HG03039 (cell line): ENCODE measurements at regions not wholly inside any gene's neighbourhood (a gene's known extent, or its start where the extent isn't known, plus 50 kb on each side); places are given as distances from the start of the nearest gene placed in this dataset.
"Not testable (repeated sequence)": the region's sequence is repeated elsewhere in the genome, so short reads cannot be mapped to it uniquely, and the experiment has no call there.

ENCODE experiments used
- ATAC-seq: cut with Tn5 transposase; IDR thresholded peaks from one replicate; pipeline ENCODE4 v1.9.1; 2021; ENCODE audit warnings: mild to moderate bottlenecking, moderate library complexity; ENCODE audit not compliant: unreplicated experiment

- no peak for ATAC-seq
Measured at GRCh38 chr6:112575309-112575834, 228.2 kb downstream of the RFPL4B start.

- ATAC-seq = no peak
Measured at GRCh38 chr6:112576423-112576822, 229.3 kb downstream of the RFPL4B start.

- ATAC-seq = no peak
Measured at GRCh38 chr6:112579601-112580000, 232.5 kb downstream of the RFPL4B start.

- no peak for ATAC-seq
Measured at GRCh38 chr6:112581015-112581414, 233.9 kb downstream of the RFPL4B start.

GRCh38 chr6:112590326-112590725 lies 243.2 kb downstream of the RFPL4B start:
- ATAC-seq = no peak

GRCh38 chr6:112591329-112591728 lies 244.2 kb downstream of the RFPL4B start:
- ATAC-seq = no peak

GRCh38 chr6:112592159-112592558 lies 245.0 kb downstream of the RFPL4B start:
- no peak for ATAC-seq

- no peak for ATAC-seq
Measured at GRCh38 chr6:112594886-112595594, 247.9 kb downstream of the RFPL4B start.

- no peak for ATAC-seq
Measured at GRCh38 chr6:112595841-112596240, 248.7 kb downstream of the RFPL4B start.

GRCh38 chr6:112597176-112597575 lies 250.0 kb downstream of the RFPL4B start:
- no peak for ATAC-seq

GRCh38 chr6:112600168-112600567 lies 253.0 kb downstream of the RFPL4B start:
- ATAC-seq = no peak

GRCh38 chr6:112603726-112604125 lies 256.6 kb downstream of the RFPL4B start:
- no peak for ATAC-seq

GRCh38 chr6:112606656-112607435 lies 259.7 kb downstream of the RFPL4B start:
- no peak for ATAC-seq

GRCh38 chr6:112608925-112609324 lies 261.8 kb downstream of the RFPL4B start:
- ATAC-seq = not testable (repeated sequence)

GRCh38 chr6:112613410-112613809 lies 266.3 kb downstream of the RFPL4B start:
- ATAC-seq = no peak

- no peak for ATAC-seq
Measured at GRCh38 chr6:112618849-112619248, 271.7 kb downstream of the RFPL4B start.

GRCh38 chr6:112620812-112621569 lies 273.9 kb downstream of the RFPL4B start:
- peak; percentile 64 for ATAC-seq

- ATAC-seq = no peak
Measured at GRCh38 chr6:112622036-112622435, 274.9 kb downstream of the RFPL4B start.

- ATAC-seq = no peak
Measured at GRCh38 chr6:112626468-112627082, 279.4 kb downstream of the RFPL4B start.

- no peak for ATAC-seq
Measured at GRCh38 chr6:112634376-112634775, 287.2 kb downstream of the RFPL4B start.
